Liver (tissue), 8 donors: ENCODE measurements at regions not wholly inside any gene's neighbourhood (a gene's known extent, or its start where the extent isn't known, plus 50 kb on each side); places are given as distances from the start of the nearest gene placed in this dataset.

Source experiments
- DNase-seq: peaks from one replicate; pipeline ENCODE4 v3.0.0-alpha.2; 2017; ENCODE audit warnings: low spot score
- H3K27ac ChIP-seq, 2 donors: one replicate each; pipeline ENCODE4 v1.7.0; 2013; ENCODE audit warnings: inconsistent platforms in 2 of 2, low read length in 2 of 2, control low read depth in 1 of 2, low read depth in 1 of 2, mild to moderate bottlenecking in 1 of 2
- H3K27me3 ChIP-seq, 4 donors: one replicate each; pipeline versions ENCODE4 v1.6.1 to v1.7.0; 2013; ENCODE audit warnings: low read length in 3 of 4, inconsistent platforms in 1 of 4, mild to moderate bottlenecking in 1 of 4, moderate library complexity in 1 of 4; ENCODE audit not compliant: control insufficient read depth in 4 of 4, insufficient read depth in 4 of 4
- H3K36me3 ChIP-seq, 4 donors: one replicate each; pipeline versions ENCODE4 v1.6.1 to v1.7.0; 2013; ENCODE audit warnings: low read length in 3 of 4, mild to moderate bottlenecking in 3 of 4, low read depth in 1 of 4, moderate library complexity in 1 of 4; ENCODE audit not compliant: control insufficient read depth in 4 of 4, insufficient read depth in 3 of 4
- H3K4me1 ChIP-seq, 4 donors: one replicate each; pipeline versions ENCODE4 v1.6.1 to v1.7.0; 2013; ENCODE audit warnings: low read length in 3 of 4, mild to moderate bottlenecking in 3 of 4, moderate library complexity in 1 of 4; ENCODE audit not compliant: control insufficient read depth in 4 of 4, insufficient read depth in 4 of 4
- H3K4me3 ChIP-seq, 3 donors: one replicate each; pipeline versions ENCODE4 v1.6.1 to v1.7.0; 2013; ENCODE audit warnings: low read length in 3 of 3, control low read depth in 1 of 3, low read depth in 1 of 3, mild to moderate bottlenecking in 1 of 3
- H3K9ac ChIP-seq, 2 donors: one replicate each; pipeline ENCODE4 v1.7.0; 2013; ENCODE audit warnings: low read length in 2 of 2, mild to moderate bottlenecking in 2 of 2, moderate library complexity in 2 of 2, control low read depth in 1 of 2, low read depth in 1 of 2
- H3K9me3 ChIP-seq, 4 donors: one replicate each; pipeline versions ENCODE4 v1.6.1 to v1.7.0; 2013; ENCODE audit warnings: low read length in 3 of 4; ENCODE audit not compliant: control insufficient read depth in 4 of 4
- ATF3 ChIP-seq: IDR thresholded peaks from 2 replicates; pipeline ENCODE4 v1.6.1; 2016; ENCODE audit warnings: antibody characterized with exemption
- CTCF ChIP-seq: fragments of 150-350 bp; IDR thresholded peaks from 2 replicates; pipeline ENCODE4 v1.5.1; 2017; ENCODE audit warnings: improper control_type of control experiment, low read depth, low read length; ENCODE audit not compliant: missing input control
- EGR1 ChIP-seq, 2 donors: IDR thresholded peaks; 2 replicates each; pipeline ENCODE4 v1.6.1; 2016 to 2018; ENCODE audit warnings: antibody characterized with exemption in 2 of 2, low read depth in 2 of 2
- FOXA1 ChIP-seq: IDR thresholded peaks from 2 replicates; pipeline ENCODE4 v1.6.1; 2016; ENCODE audit warnings: antibody characterized with exemption
- FOXA2 ChIP-seq: IDR thresholded peaks from 2 replicates; pipeline ENCODE4 v1.6.1; 2016; ENCODE audit warnings: antibody characterized with exemption
- GABPA ChIP-seq, 2 donors: IDR thresholded peaks in 1 of 2; conservative IDR thresholded peaks in 1 of 2; 2 replicates each; pipeline ENCODE4 v1.6.1; 2016; ENCODE audit warnings: antibody characterized with exemption in 2 of 2, mild to moderate bottlenecking in 1 of 2, moderate library complexity in 1 of 2
- HNF4A ChIP-seq, 2 donors: conservative IDR thresholded peaks; 2 replicates each; pipeline ENCODE4 v1.6.1; 2016; ENCODE audit warnings: antibody characterized with exemption in 2 of 2, mild to moderate bottlenecking in 2 of 2
- HNF4G ChIP-seq: IDR thresholded peaks from 2 replicates; pipeline ENCODE4 v1.6.1; 2016; ENCODE audit warnings: antibody characterized with exemption
- JUND ChIP-seq, 2 donors: IDR thresholded peaks; 2 replicates each; pipeline ENCODE4 v1.6.1; 2016; ENCODE audit warnings: antibody characterized with exemption in 2 of 2
- MAX ChIP-seq: IDR thresholded peaks from 2 replicates; pipeline ENCODE4 v1.6.1; 2016; ENCODE audit warnings: antibody characterized with exemption
- NR2F2 ChIP-seq: IDR thresholded peaks from 2 replicates; pipeline ENCODE4 v1.6.1; 2016; ENCODE audit warnings: antibody characterized with exemption
- RAD21 ChIP-seq, 2 donors: IDR thresholded peaks; 2 replicates each; pipeline ENCODE4 v1.6.1; 2016; ENCODE audit warnings: antibody characterized with exemption in 2 of 2, mild to moderate bottlenecking in 2 of 2
- RXRA ChIP-seq, 2 donors: IDR thresholded peaks; 2 replicates each; pipeline ENCODE4 v1.6.1; 2017 to 2018; ENCODE audit warnings: antibody characterized with exemption in 2 of 2, mild to moderate bottlenecking in 1 of 2
- SP1 ChIP-seq: IDR thresholded peaks from 2 replicates; pipeline ENCODE4 v1.6.1; 2018; ENCODE audit warnings: antibody characterized with exemption, mild to moderate bottlenecking
- TAF1 ChIP-seq: conservative IDR thresholded peaks from 2 replicates; pipeline ENCODE4 v1.6.1; 2016; ENCODE audit warnings: antibody characterized with exemption, mild to moderate bottlenecking
- YY1 ChIP-seq: IDR thresholded peaks from 2 replicates; pipeline ENCODE4 v1.6.1; 2016; ENCODE audit warnings: antibody characterized with exemption, mild to moderate bottlenecking
- ZBTB33 ChIP-seq: IDR thresholded peaks from 2 replicates; pipeline ENCODE4 v1.6.1; 2016; ENCODE audit warnings: antibody characterized with exemption
- WGBS: extraction: QIAGEN DNeasy Blood & Tissue Kit; methylation state at CpG from one replicate; pipeline ENCODE4 v1.1.7; 2013; 5-methylcytosine and 5-hydroxymethylcytosine counted together
- donor health status: healthy.
- donor health status: healthy.
- donor health status: healthy.
- donor health status: healthy.
- donor health status: healthy.

GRCh38 chr4:106444557-106444956 is 76.0 kb upstream of the GIMD1 start:
- 76% methylated on average over 2 of the region's 2 CpGs for WGBS
- Histone ChIP-seq H3K36me3 (no peaks in the 10 kb centered on the region), H3K4me3 (no peak overlapping the region)

GRCh38 chr4:106430797-106431196 is 62.2 kb upstream of the GIMD1 start:
- H3K36me3 ChIP-seq, result no peaks in the 10 kb centered on the region
- H3K9me3 ChIP-seq, result no peaks in the 10 kb centered on the region
- no peak for DNase-seq
- H3K27me3 ChIP-seq, result no peaks in the 10 kb centered on the region
- no peak overlapping the region for H3K9ac ChIP-seq
- no peak for TF ChIP-seq YY1
- TF ChIP-seq MAX, result no peak
- no peak for TF ChIP-seq NR2F2
- TF ChIP-seq JUND (IDR thresholded peaks at IDR 0.05), result no peak
- TF ChIP-seq RAD21 (IDR thresholded peaks at IDR 0.05), result no peak
- TF ChIP-seq EGR1 (IDR thresholded peaks at IDR 0.05; ENCODE audit: low read depth in 2 of 2), result no peak
- TF ChIP-seq TAF1, result no peak
- no peak for TF ChIP-seq RXRA (IDR thresholded peaks at IDR 0.05)
- no peak for TF ChIP-seq ATF3
- no peak for TF ChIP-seq HNF4A (conservative IDR thresholded peaks at IDR 0.05)
- H3K4me3 ChIP-seq, result no peak overlapping the region
- WGBS, result 84% methylated on average over 2 of the region's 2 CpGs
- no peak overlapping the region for H3K27ac ChIP-seq
- no peaks in the 10 kb centered on the region for H3K4me1 ChIP-seq

More at GRCh38 chr4:106444557-106444956, 76.0 kb upstream of the GIMD1 start:
- no peak for DNase-seq
- peaks cover 0 to 2% (median under 1%) of the 10 kb centered on the region in 4 donors for H3K9me3 ChIP-seq
- no peak overlapping the region for H3K27ac ChIP-seq
- TF ChIP-seq JUND (IDR thresholded peaks at IDR 0.05), result no peak
- TF ChIP-seq CTCF, result no peak
- TF ChIP-seq FOXA2, result no peak
- TF ChIP-seq HNF4G, result no peak
- no peak for TF ChIP-seq RAD21 (IDR thresholded peaks at IDR 0.05)
- H3K9ac ChIP-seq, result no peak overlapping the region
- no peaks in the 10 kb centered on the region for H3K4me1 ChIP-seq
- peaks cover 0 to 2% (median 0%) of the 10 kb centered on the region in 4 donors for H3K27me3 ChIP-seq

- H3K4me3 ChIP-seq, result no peak overlapping the region
- TF ChIP-seq TAF1 (no peak), GABPA (IDR thresholded peaks at IDR 0.05 in 1 of 2, conservative IDR thresholded peaks at IDR 0.05 in 1 of 2) (no peak), MAX (no peak), ATF3 (no peak), ZBTB33 (no peak), YY1 (no peak), JUND (IDR thresholded peaks at IDR 0.05) (no peak), FOXA1 (no peak), EGR1 (IDR thresholded peaks at IDR 0.05; ENCODE audit: low read depth in 2 of 2) (no peak), SP1 (no peak), NR2F2 (no peak), FOXA2 (no peak), HNF4G (no peak), CTCF (no peak), HNF4A (conservative IDR thresholded peaks at IDR 0.05) (no peak), RXRA (IDR thresholded peaks at IDR 0.05) (no peak)
- H3K9me3 ChIP-seq, result no peaks in the 10 kb centered on the region
- WGBS, result 78% methylated on average over 2 of the region's 2 CpGs
- no peaks in the 10 kb centered on the region for H3K27me3 ChIP-seq
- H3K4me1 ChIP-seq, result no peaks in the 10 kb centered on the region
- no peak overlapping the region for H3K27ac ChIP-seq
- DNase-seq, result no peak
- H3K9ac ChIP-seq, result no peak overlapping the region
- no peaks in the 10 kb centered on the region for H3K36me3 ChIP-seq
Measured at GRCh38 chr4:106429885-106430284, 61.3 kb upstream of the GIMD1 start.
